22Rv1 (cell line): ENCODE measurements at regions not wholly inside any gene's neighbourhood (a gene's known extent, or its start where the extent isn't known, plus 50 kb on each side); places are given as distances from the start of the nearest gene placed in this dataset.

ENCODE experiments used
- CTCF ChIP-seq: fragments of 450-650 bp; IDR thresholded peaks from 2 replicates; pipeline ENCODE4 v1.5.1; 2017; ENCODE audit warnings: mild to moderate bottlenecking
- ZFX ChIP-seq: fragments of 450-650 bp; IDR thresholded peaks from 2 replicates; pipeline ENCODE4 v1.6.1; 2017; ENCODE audit warnings: antibody characterized with exemption, borderline replicate concordance

DNA sequence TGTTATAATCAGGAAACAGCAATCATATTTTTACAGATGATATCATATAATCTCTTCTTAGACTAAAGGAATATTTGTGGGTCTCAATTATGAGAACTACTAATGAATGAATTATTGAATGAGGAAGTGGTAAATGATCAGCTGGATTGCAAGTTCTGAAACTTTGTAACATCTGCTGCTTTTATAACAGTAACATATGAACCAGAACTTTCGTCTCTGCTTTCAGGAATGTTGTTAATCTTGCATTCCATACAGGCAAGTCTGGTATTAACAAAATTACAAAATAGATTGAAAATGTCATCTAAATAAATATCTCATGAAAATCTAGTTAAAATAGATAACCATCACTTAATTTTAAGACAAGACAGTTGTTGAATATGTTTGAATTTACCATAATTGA is 110.5 kb upstream of the COL11A1 start:
- TF ChIP-seq CTCF = no peak
- TF ChIP-seq ZFX = no peak
